ENCODE measurements at regions not wholly inside any gene's neighbourhood (a gene's known extent, or its start where the extent isn't known, plus 50 kb on each side); places are given as distances from the start of the nearest gene placed in this dataset.

DNA sequence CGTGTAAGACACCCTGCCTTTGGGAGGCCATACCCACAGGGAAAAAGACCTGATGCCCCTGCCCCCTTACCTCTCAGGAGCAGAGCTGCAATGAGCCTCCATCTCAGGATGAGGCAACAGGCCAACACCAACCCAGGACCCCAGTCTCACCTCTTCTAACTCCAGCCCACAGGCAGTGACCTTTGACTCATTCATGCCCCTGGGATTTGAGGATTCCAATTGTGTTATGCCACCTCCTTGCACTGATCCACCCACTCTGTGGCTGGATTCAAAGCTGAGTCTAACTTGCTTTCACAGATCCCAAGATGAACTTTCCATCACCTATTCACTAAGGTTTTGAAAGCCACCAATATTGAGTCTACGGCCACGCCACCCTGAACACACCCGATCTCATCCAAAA is 64.7 kb downstream of the MINAR1 start:
- TF ChIP-seq EZH2 (IDR thresholded peaks at IDR 0.05; ENCODE audit: low read depth, low read length, severe bottlenecking) (no peak), CTCF (IDR thresholded peaks at IDR 0.05; ENCODE audit: control extremely low read depth in 1 of 3, insufficient read depth in 1 of 3, low read depth in 1 of 3, low read length in 3 of 3) (no peak), SP1 (IDR thresholded peaks at IDR 0.05; ENCODE audit: low read depth, low read length) (no peak), YY1 (IDR thresholded peaks at IDR 0.05; ENCODE audit: low read depth, low read length) (no peak), CBX5 (IDR thresholded peaks at IDR 0.05; ENCODE audit: low read depth, low read length) (no peak), RAD21 (IDR thresholded peaks at IDR 0.05 in 1 of 2, conservative IDR thresholded peaks at IDR 0.05 in 1 of 2; ENCODE audit: low read depth in 2 of 2, low read length in 2 of 2) (no peak), CEBPB (IDR thresholded peaks at IDR 0.05; ENCODE audit: low read depth, low read length) (no peak), TAF1 (IDR thresholded peaks at IDR 0.05; ENCODE audit: low read depth, low read length) (no peak)

Data from H1 (cell line).